Right cardiac atrium (tissue), 5 donors: ENCODE measurements at regions not wholly inside any gene's neighbourhood (a gene's known extent, or its start where the extent isn't known, plus 50 kb on each side); places are given as distances from the start of the nearest gene placed in this dataset.

ENCODE experiments used
- ATAC-seq, 2 donors: fragments of 200-7000 bp; cut with Tn5 transposase; one replicate each; pipeline versions ENCODE4 v1.8.0 to v1.9.1; 2020; ENCODE audit warnings: moderate library complexity in 2 of 2, mild to moderate bottlenecking in 1 of 2
- DNase-seq, 3 donors: peaks; one replicate each; pipeline ENCODE4 v3.0.0-alpha.2; 2020
- H3K27ac ChIP-seq: one replicate; pipeline ENCODE4 v1.5.1; 2013; ENCODE audit warnings: mild to moderate bottlenecking, low read length, control low read depth, moderate library complexity
- H3K27me3 ChIP-seq: one replicate; pipeline ENCODE4 v1.6.1; 2013; ENCODE audit not compliant: control insufficient read depth, insufficient read depth
- H3K4me1 ChIP-seq: one replicate; pipeline ENCODE4 v1.6.1; 2013; ENCODE audit warnings: low read length; ENCODE audit not compliant: control insufficient read depth, insufficient read depth
- H3K4me3 ChIP-seq: one replicate; pipeline ENCODE4 v1.5.1; 2013; ENCODE audit warnings: low read length, control low read depth
- H3K9me3 ChIP-seq: one replicate; pipeline ENCODE4 v1.6.1; 2013; ENCODE audit warnings: low read length; ENCODE audit not compliant: control insufficient read depth
- WGBS: extraction: QIAGEN DNeasy Blood & Tissue Kit; methylation state at CpG from one replicate; pipeline ENCODE4 v1.1.7; 2013; 5-methylcytosine and 5-hydroxymethylcytosine counted together
- intact Hi-C, 4 donors: fragments of 100-400 bp; cut with DNase I; formaldehyde crosslinking; loops; one replicate each; pipeline versions ENCODE4 v1.11.0 to v1.14.0; 2022 to 2023
- donor health status: healthy with polysubstance abuse.
- donor health status: DM: no; HTN: yes; CAD: no.
- donor health status: DM: no; HTN: no; CAD: no.
- donor health status: DM: no; HTN: yes; CAD: no; lungs with severe emphysema.
- donor health status: DM: yes; HTN: yes; CAD: no.

GRCh38 chr22:48811885-48812284, 1015.8 kb downstream of the BRD1 start:
- Histone ChIP-seq H3K27ac (no peak overlapping the region), H3K4me1 (no peaks in the 10 kb centered on the region), H3K27me3 (no peaks in the 10 kb centered on the region), H3K9me3 (no peaks in the 10 kb centered on the region), H3K4me3 (no peak overlapping the region)
- intact Hi-C loops = no loop called here
- 80% methylated on average over 7 of the region's 7 CpGs for WGBS
- no peak for DNase-seq
- no peak for ATAC-seq

GRCh38 chr22:48808038-48808960, 1019.4 kb downstream of the BRD1 start:
- no peaks in the 10 kb centered on the region for H3K4me1 ChIP-seq

GRCh38 chr22:48807155-48807554, 1020.5 kb downstream of the BRD1 start:
- ATAC-seq (no peak), DNase-seq (no peak)
- intact Hi-C loops = no loop called here
- Histone ChIP-seq H3K9me3 (no peaks in the 10 kb centered on the region), H3K27me3 (no peaks in the 10 kb centered on the region), H3K27ac (no peak overlapping the region), H3K4me1 (no peaks in the 10 kb centered on the region), H3K4me3 (no peak overlapping the region)
- 91% methylated on average over 17 of the region's 17 CpGs for WGBS

More at GRCh38 chr22:48808038-48808960, 1019.4 kb downstream of the BRD1 start:
- WGBS = 70% methylated on average over 7 of the region's 7 CpGs
- H3K27ac ChIP-seq = no peak overlapping the region
- no peaks in the 10 kb centered on the region for H3K27me3 ChIP-seq
- no peak for ATAC-seq
- H3K4me3 ChIP-seq = no peak overlapping the region
- DNase-seq = no peak
- intact Hi-C loops = no loop called here
- H3K9me3 ChIP-seq = no peaks in the 10 kb centered on the region

- Histone ChIP-seq H3K4me1 (no peaks in the 10 kb centered on the region), H3K4me3 (no peak overlapping the region), H3K9me3 (no peaks in the 10 kb centered on the region), H3K27me3 (no peaks in the 10 kb centered on the region), H3K27ac (no peak overlapping the region)
- no peak for ATAC-seq
- intact Hi-C loops = no loop called here
- 53% methylated on average over 16 of the region's 16 CpGs for WGBS
- DNase-seq = no peak
Observed at GRCh38 chr22:48806227-48806781, 1021.4 kb downstream of the BRD1 start.

GRCh38 chr22:48805516-48805915, 1022.2 kb downstream of the BRD1 start:
- Histone ChIP-seq H3K27me3 (no peaks in the 10 kb centered on the region), H3K4me3 (no peak overlapping the region), H3K9me3 (no peaks in the 10 kb centered on the region), H3K4me1 (no peaks in the 10 kb centered on the region), H3K27ac (no peak overlapping the region)
- intact Hi-C loops = no loop called here
- DNase-seq (no peak), ATAC-seq (no peak)
- 87% methylated on average over 10 of the region's 10 CpGs for WGBS

GRCh38 chr22:48804811-48805301, 1022.8 kb downstream of the BRD1 start:
- Histone ChIP-seq H3K9me3 (no peaks in the 10 kb centered on the region), H3K27ac (no peak overlapping the region), H3K27me3 (no peaks in the 10 kb centered on the region), H3K4me1 (no peaks in the 10 kb centered on the region), H3K4me3 (no peak overlapping the region)
- WGBS = 76% methylated on average over 22 of the region's 22 CpGs
- no peak for DNase-seq
- intact Hi-C loops = no loop called here
- ATAC-seq = no peak

- DNase-seq (peak in 1 of 3 donors; percentile 40), ATAC-seq (no peak)
- 83% methylated on average over 25 of the region's 25 CpGs for WGBS
- Histone ChIP-seq H3K27me3 (no peaks in the 10 kb centered on the region), H3K4me1 (no peaks in the 10 kb centered on the region), H3K27ac (no peak overlapping the region), H3K4me3 (no peak overlapping the region), H3K9me3 (no peaks in the 10 kb centered on the region)
- intact Hi-C loops = no loop called here
Observed at GRCh38 chr22:48803948-48804810, 1023.5 kb downstream of the BRD1 start.

GRCh38 chr22:48803171-48803947, 1024.3 kb downstream of the BRD1 start:
- peak in 2 of 3 donors; percentile 31 to 72 for DNase-seq
- H3K27me3 ChIP-seq = no peaks in the 10 kb centered on the region
- peak; percentile 11 to 46 for ATAC-seq
- no peaks in the 10 kb centered on the region for H3K4me1 ChIP-seq
- intact Hi-C loops = no loop called here
- WGBS = 49% methylated on average over 19 of the region's 19 CpGs
- H3K27ac ChIP-seq = no peak overlapping the region
- H3K4me3 ChIP-seq = no peak overlapping the region
- H3K9me3 ChIP-seq = no peaks in the 10 kb centered on the region

- H3K4me1 ChIP-seq = no peaks in the 10 kb centered on the region
- ATAC-seq (no peak), DNase-seq (peak in 1 of 3 donors; percentile 36)
- no peak overlapping the region for H3K4me3 ChIP-seq
- H3K27ac ChIP-seq = no peak overlapping the region
- H3K9me3 ChIP-seq = no peaks in the 10 kb centered on the region
- no peaks in the 10 kb centered on the region for H3K27me3 ChIP-seq
- 78% methylated on average over 19 of the region's 19 CpGs for WGBS
- intact Hi-C loops = no loop called here
Observed at GRCh38 chr22:48802576-48802975, 1025.1 kb downstream of the BRD1 start.

GRCh38 chr22:48800886-48801607, 1026.6 kb downstream of the BRD1 start:
- Histone ChIP-seq H3K27me3 (no peaks in the 10 kb centered on the region), H3K27ac (no peak overlapping the region), H3K4me3 (no peak overlapping the region), H3K9me3 (no peaks in the 10 kb centered on the region), H3K4me1 (no peaks in the 10 kb centered on the region)
- intact Hi-C loops = no loop called here
- DNase-seq (peak in 1 of 3 donors; percentile 18), ATAC-seq (no peak)
- 90% methylated on average over 14 of the region's 14 CpGs for WGBS
